OCI-LY7 (cell line): ENCODE measurements at regions not wholly inside any gene's neighbourhood (a gene's known extent, or its start where the extent isn't known, plus 50 kb on each side); places are given as distances from the start of the nearest gene placed in this dataset.

Experiments
- BruUV-seq: library from RNA; stranded (reverse); fragments of 400-500 nt; replicated peaks from 2 replicates; lab custom pipeline; 2021; lab: Mats Ljungman, UMichigan
- CTCF ChIA-PET: fragments of 300-600 bp; sonication (Branson Sonifier 250); formaldehyde crosslinking; loops from one replicate; lab custom pipeline; 2022; ENCODE audit warnings: antibody characterized with exemption; ENCODE audit not compliant: unreplicated experiment; lab: Charles Lee
- POLR2A ChIA-PET: fragments of 300-600 bp; sonication (Branson Sonifier 250); formaldehyde crosslinking; loops from one replicate; lab custom pipeline; 2022; ENCODE audit warnings: antibody characterized with exemption; lab: Charles Lee
- DNase-seq: peaks from one replicate; pipeline ENCODE4 v3.0.0-alpha.2; 2015; ENCODE audit warnings: low spot score
- H2AFZ ChIP-seq: fragments of 200-600 bp; sonication (generic), shearing (Covaris generic); 2 replicates; pipeline ENCODE4 v1.6.1; 2014; ENCODE audit warnings: mild to moderate bottlenecking, antibody characterized with exemption, low read length, moderate library complexity
- H3K27ac ChIP-seq: fragments of 200-600 bp; sonication (generic); 2 replicates; pipeline ENCODE4 v1.5.1; 2014; ENCODE audit warnings: mixed run types, low read depth, mild to moderate bottlenecking, moderate library complexity, low read length, inconsistent platforms; ENCODE audit not compliant: poor library complexity, severe bottlenecking
- H3K36me3 ChIP-seq: fragments of 200-600 bp; sonication (generic); 2 replicates; pipeline ENCODE4 v1.6.1; 2014; ENCODE audit warnings: mild to moderate bottlenecking, antibody characterized with exemption, low read length, moderate library complexity, mixed read lengths; ENCODE audit not compliant: insufficient read depth
- H3K4me1 ChIP-seq: fragments of 200-600 bp; sonication (generic); 2 replicates; pipeline ENCODE4 v1.5.1; 2014; ENCODE audit warnings: mild to moderate bottlenecking, low read length; ENCODE audit not compliant: insufficient read depth, poor library complexity, severe bottlenecking
- H3K4me2 ChIP-seq: fragments of 200-600 bp; sonication (generic); 2 replicates; pipeline ENCODE4 v1.6.1; 2014; ENCODE audit warnings: mild to moderate bottlenecking, low read length
- H3K4me3 ChIP-seq: fragments of 200-600 bp; sonication (generic); 2 replicates; pipeline ENCODE4 v1.5.1; 2014; ENCODE audit warnings: mild to moderate bottlenecking, low read depth, low read length; ENCODE audit not compliant: poor library complexity, severe bottlenecking
- H3K79me2 ChIP-seq: fragments of 200-600 bp; sonication (generic); 2 replicates; pipeline ENCODE4 v1.6.1; 2016; ENCODE audit warnings: low read depth, mild to moderate bottlenecking, low read length, moderate library complexity, mixed read lengths; ENCODE audit not compliant: insufficient read depth
- H3K9me2 ChIP-seq: fragments of 200-600 bp; sonication (generic); 2 replicates; pipeline ENCODE4 v1.6.1; 2016; ENCODE audit warnings: mild to moderate bottlenecking, low read length, mixed read lengths; ENCODE audit not compliant: insufficient read depth
- H3K9me3 ChIP-seq: fragments of 200-600 bp; sonication (generic); 2 replicates; pipeline ENCODE4 v1.6.1; 2014; ENCODE audit warnings: mild to moderate bottlenecking, mixed run types, low read length, mixed read lengths
- H4K20me1 ChIP-seq: fragments of 200-600 bp; sonication (generic); 2 replicates; pipeline ENCODE4 v1.6.1; 2014; ENCODE audit warnings: mild to moderate bottlenecking, antibody characterized with exemption, low read length, moderate library complexity, mixed read lengths; ENCODE audit not compliant: insufficient read depth
- EZH2phosphoT487 ChIP-seq: fragments of 200-600 bp; sonication (generic); IDR thresholded peaks from 2 replicates; pipeline ENCODE4 v1.6.1; 2018; ENCODE audit warnings: low read depth, borderline replicate concordance, mild to moderate bottlenecking, mixed run types, antibody characterized with exemption, low read length, moderate library complexity, mixed read lengths
- intact Hi-C: fragments of 100-400 bp; cut with micrococcal nuclease; formaldehyde crosslinking; loops from one replicate; pipeline ENCODE4 v1.10.0; 2022; ENCODE audit not compliant: unreplicated experiment
- TF ChIP-seq, protein P1 (sequence below): fragments of 200-600 bp; sonication (generic); conservative IDR thresholded peaks from 2 replicates; pipeline ENCODE4 v1.5.1; 2014; ENCODE audit warnings: mild to moderate bottlenecking, antibody characterized with exemption, low read length, moderate library complexity, mixed read lengths

- Histone ChIP-seq H3K4me3 (no peak overlapping the region), H3K9me2 (no peaks in the 10 kb centered on the region), H2AFZ (no peak overlapping the region), H3K4me2 (no peak overlapping the region), H3K9me3 (no peaks in the 10 kb centered on the region), H3K36me3 (no peaks in the 10 kb centered on the region), H3K27ac (no peak overlapping the region), H3K79me2 (no peaks in the 10 kb centered on the region), H4K20me1 (no peaks in the 10 kb centered on the region), H3K4me1 (no peaks in the 10 kb centered on the region)
- intact Hi-C loops = no loop called here
- TF ChIP-seq EZH2phosphoT487 = no peak
- TF ChIP-seq, protein P1, sequence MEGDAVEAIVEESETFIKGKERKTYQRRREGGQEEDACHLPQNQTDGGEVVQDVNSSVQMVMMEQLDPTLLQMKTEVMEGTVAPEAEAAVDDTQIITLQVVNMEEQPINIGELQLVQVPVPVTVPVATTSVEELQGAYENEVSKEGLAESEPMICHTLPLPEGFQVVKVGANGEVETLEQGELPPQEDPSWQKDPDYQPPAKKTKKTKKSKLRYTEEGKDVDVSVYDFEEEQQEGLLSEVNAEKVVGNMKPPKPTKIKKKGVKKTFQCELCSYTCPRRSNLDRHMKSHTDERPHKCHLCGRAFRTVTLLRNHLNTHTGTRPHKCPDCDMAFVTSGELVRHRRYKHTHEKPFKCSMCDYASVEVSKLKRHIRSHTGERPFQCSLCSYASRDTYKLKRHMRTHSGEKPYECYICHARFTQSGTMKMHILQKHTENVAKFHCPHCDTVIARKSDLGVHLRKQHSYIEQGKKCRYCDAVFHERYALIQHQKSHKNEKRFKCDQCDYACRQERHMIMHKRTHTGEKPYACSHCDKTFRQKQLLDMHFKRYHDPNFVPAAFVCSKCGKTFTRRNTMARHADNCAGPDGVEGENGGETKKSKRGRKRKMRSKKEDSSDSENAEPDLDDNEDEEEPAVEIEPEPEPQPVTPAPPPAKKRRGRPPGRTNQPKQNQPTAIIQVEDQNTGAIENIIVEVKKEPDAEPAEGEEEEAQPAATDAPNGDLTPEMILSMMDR = no peak
- ChIA-PET CTCF (no interaction called here), POLR2A (interaction anchor here (0.6 kb wide), 1 partner anchor 112 kb away, joined by 3 read pairs; no protein-coding TSS in a partner anchor)
- BruUV-seq = no TSS peak
- no peak for DNase-seq
Measured at GRCh38 chr4:143084566-143084965, 100.2 kb upstream of the USP38 start.

DNA sequence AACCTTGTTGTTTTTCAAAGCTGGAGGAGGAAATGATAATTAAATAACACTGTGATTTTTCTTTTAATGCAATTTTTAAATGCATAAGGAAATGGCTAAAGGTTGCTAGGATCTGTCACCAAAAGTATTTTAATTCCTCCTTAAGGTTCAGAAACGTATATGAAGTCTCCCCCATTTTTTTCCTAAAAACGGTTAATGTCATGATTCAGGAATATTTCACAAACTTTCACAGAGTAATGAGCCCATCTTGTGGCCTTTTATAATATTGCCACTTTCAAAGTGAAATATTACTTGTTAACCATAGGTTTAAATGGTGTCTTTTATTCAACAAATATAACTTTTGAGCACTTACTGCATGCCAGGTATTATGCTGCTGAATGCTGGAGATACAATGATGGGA is 99.5 kb upstream of the USP38 start:
- TF ChIP-seq EZH2phosphoT487 = no peak
- TF ChIP-seq, protein P1 = peak; percentile 36; the same call in 1 of the 2 replicates
- ChIA-PET POLR2A (interaction anchor here (0.7 kb wide), 1 partner anchor 450 kb away, joined by 3 read pairs; no protein-coding TSS in a partner anchor), CTCF (no interaction called here)
- H3K36me3 ChIP-seq = no peaks in the 10 kb centered on the region
- intact Hi-C loops = no loop called here
- no peak overlapping the region for H3K4me3 ChIP-seq
- H3K79me2 ChIP-seq = no peaks in the 10 kb centered on the region
- no peak overlapping the region for H3K4me2 ChIP-seq
- no peak overlapping the region for H3K27ac ChIP-seq
- no peaks in the 10 kb centered on the region for H4K20me1 ChIP-seq
- no peak for DNase-seq
- no peaks in the 10 kb centered on the region for H3K4me1 ChIP-seq
- no peak overlapping the region for H2AFZ ChIP-seq
- no peaks in the 10 kb centered on the region for H3K9me2 ChIP-seq
- H3K9me3 ChIP-seq = no peaks in the 10 kb centered on the region
- BruUV-seq = no TSS peak

- ChIA-PET POLR2A (no interaction called here), CTCF (no interaction called here)
- Histone ChIP-seq H3K4me3 (no peak overlapping the region), H3K4me2 (no peak overlapping the region), H3K4me1 (no peaks in the 10 kb centered on the region), H2AFZ (no peak overlapping the region), H3K36me3 (no peaks in the 10 kb centered on the region), H3K27ac (no peak overlapping the region), H3K9me2 (no peaks in the 10 kb centered on the region), H3K79me2 (no peaks in the 10 kb centered on the region), H4K20me1 (no peaks in the 10 kb centered on the region), H3K9me3 (no peaks in the 10 kb centered on the region)
- no TSS peak for BruUV-seq
- DNase-seq = no peak
- TF ChIP-seq, protein P1 = no peak
- no peak for TF ChIP-seq EZH2phosphoT487
- intact Hi-C loops = no loop called here
Measured at GRCh38 chr4:143085659-143086058, 99.1 kb upstream of the USP38 start.
